Epidermal melanocyte (primary cell): ENCODE measurements at regions not wholly inside any gene's neighbourhood (a gene's known extent, or its start where the extent isn't known, plus 50 kb on each side); places are given as distances from the start of the nearest gene placed in this dataset.
A peak's percentile ranks its signal among the peaks of the same experiment; 100 is the strongest.
"Not testable (repeated sequence)": the region's sequence is repeated elsewhere in the genome, so short reads cannot be mapped to it uniquely, and the experiment has no call there.

Experiments
- DNase-seq: peaks from one replicate; pipeline ENCODE4 v3.0.0; 2011; ENCODE audit warnings: low spot score; ENCODE audit not compliant: insufficient read length

DNA sequence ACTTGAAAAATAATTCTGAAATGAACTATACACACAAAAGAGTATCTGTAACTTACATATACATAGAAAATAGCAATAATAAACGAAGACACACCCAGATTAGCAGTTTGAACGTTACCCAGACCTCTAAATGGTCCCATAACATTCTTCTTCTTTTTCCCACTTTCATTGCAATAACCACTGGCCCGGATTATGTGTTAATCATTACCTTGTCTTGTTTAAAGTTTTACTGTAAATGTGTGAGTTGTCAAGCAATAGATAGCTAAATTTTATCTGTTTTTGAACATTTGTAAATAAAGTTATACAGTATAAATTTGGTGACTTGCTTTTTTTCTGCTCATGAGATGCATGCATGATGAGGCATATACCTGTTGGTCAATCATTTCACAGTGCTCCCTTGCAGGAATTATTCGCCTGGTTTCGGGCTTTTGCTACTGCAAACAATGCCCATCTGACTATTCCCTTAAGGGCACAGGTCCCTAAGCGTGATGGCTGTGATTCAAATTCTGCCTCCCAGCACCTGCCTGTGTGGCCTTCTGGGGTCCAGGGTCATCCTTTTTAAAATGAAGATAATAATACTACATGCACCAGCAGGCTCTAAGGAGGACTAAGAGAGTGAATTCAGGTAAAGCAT, 66.1 kb downstream of the GADD45G start:
- DNase-seq = no peak

GRCh38 chr9:89674667-89675057, 69.8 kb downstream of the GADD45G start:
- DNase-seq = no peak

- no peak for DNase-seq
Measured at GRCh38 chr9:89675058-89675742, 70.4 kb downstream of the GADD45G start.

GRCh38 chr9:89676281-89676680, 71.5 kb downstream of the GADD45G start:
- DNase-seq = no peak

DNA sequence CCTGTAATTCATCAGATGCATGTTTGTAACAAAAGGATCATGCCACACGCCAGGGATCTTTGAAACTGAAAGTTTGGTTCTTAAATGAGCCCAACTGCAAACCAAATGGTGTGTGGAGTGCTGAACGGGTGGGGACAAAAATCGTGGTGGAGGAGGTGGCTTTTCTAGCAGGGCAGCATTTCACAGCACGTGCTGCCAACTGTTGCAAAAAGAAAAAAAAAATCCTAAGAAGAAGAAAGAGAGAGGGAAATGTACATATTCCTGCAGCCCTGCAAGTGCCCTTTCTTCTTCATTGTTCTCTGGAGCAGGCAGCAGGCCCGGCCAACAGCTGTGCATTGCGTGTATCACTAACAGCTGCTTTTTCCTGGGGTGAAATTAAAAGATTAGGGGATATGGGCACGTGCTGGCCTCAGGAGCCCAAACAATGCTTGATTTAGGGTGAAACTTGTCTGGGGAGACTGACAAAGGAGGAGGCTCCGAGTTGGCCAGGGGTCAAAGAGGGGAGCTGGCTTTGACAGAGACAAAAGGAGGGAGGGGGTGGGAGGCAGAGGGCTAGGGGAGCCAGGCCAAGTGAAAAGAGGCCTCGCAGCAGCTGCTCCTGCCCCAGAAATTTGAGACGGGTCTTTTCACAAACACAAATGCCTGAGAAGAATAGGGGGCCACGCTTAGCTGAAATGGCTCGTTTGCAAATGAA, 73.0 kb downstream of the GADD45G start:
- peak; percentile 39 for DNase-seq

DNA sequence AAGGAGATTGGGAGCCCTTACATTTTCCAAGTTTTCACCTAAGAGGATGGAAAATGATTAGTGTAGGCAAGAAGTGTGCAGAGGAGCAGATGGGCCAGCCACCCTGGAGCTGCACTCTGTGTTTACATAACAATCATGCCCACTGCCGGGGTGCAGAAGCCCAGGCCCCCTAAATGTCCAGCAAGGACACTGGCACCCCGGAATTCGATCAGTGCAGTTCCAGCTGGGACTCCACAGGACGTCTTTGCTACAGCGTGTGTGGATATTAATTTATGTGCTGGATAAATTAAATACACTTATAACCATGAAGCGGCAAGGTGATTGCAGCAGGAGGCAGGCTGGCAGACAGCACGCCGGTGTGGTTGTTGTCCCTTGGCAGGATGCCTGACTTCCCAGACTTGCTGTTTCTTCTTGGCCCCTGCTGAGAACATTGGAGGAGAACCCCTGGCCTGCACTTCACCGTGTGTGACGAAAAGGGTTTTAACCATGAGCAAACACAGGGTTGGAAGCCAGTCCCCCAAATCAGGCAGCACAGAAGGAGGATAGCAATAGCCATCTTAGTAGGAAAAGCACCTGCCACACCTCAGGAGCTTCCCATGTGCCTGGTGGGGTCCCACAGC, 73.7 kb downstream of the GADD45G start:
- no peak for DNase-seq

DNA sequence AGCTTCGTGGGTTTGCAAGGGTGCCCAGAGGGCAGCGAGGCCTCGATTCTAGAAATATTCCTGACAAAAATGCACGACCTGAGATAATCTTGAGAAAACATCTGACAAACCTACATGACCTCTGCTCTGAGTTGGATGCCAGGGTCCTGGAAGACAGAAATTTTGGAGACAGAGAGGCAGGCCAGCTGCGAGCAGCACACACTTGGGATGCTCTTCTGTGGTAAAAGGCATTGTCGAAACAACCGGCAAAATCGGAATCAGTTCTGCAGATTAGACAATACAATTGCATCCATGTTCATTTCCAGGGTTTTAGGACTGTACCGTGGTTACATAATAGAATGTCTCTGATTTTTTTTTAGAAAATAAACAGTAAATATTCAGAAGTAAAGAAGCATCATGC, 74.2 kb downstream of the GADD45G start:
- no peak for DNase-seq

- DNase-seq = no peak
Measured at GRCh38 chr9:89679581-89679980, 74.8 kb downstream of the GADD45G start.

- no peak for DNase-seq
Measured at GRCh38 chr9:89680547-89681467, 76.0 kb downstream of the GADD45G start.

DNA sequence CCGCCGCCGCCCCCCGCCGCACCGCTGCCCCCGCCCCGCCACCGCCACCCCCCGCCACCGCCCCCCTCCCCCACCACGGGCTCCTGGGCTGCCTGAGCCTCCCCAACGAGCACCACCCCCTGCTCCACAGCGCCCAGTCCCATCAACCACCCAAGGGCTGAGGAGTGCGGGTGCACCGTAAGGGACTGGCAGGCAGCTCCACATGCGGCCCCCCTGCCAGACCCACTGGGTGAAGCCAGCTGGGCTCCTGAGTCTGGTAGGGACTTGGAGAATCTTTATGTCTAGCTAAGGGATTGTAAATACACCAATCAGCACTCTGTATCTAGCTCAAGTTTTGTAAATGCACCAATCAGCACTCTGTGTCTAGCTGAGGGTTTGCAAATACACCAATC, 76.7 kb downstream of the GADD45G start:
- DNase-seq = not testable (repeated sequence)

DNA sequence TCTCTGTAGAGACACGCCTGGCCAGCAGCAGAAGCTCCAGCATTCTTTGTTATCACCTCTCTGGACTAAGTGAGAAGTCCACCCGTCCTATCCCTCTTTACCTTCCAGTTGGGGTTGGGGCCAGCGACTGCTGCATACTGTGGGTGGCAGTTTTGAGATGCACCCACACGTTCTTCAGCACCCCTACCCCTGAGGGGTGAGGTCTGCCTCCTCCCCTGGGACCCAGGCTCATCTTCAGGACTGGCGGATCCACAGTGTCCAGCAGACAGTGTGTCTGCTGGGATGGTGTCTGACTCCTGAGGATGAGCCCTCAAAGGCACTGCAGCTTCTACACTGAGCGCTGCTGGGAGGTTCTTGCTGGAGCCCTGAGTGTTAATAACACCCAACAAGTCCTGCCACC, 78.8 kb downstream of the GADD45G start:
- no peak for DNase-seq

DNA sequence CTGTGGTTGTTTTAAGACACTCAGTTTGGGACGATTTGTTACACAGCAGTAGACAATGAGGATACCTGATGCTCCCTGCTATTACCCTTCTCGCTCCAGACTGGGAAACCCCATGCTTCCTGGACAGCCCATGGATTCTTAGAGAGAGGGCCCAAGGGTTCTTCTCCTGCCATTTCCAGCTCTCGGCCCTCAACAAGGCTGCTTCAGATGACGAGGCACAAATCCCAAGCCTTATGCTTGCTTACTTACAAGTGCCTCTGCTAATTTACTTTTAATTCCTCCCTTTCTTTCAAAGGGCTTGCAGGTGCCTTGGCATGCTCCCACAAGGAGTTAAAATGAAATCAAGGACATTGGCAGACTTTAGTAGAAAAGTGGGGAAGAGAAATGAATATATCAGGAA, 79.4 kb downstream of the GADD45G start:
- no peak for DNase-seq

DNA sequence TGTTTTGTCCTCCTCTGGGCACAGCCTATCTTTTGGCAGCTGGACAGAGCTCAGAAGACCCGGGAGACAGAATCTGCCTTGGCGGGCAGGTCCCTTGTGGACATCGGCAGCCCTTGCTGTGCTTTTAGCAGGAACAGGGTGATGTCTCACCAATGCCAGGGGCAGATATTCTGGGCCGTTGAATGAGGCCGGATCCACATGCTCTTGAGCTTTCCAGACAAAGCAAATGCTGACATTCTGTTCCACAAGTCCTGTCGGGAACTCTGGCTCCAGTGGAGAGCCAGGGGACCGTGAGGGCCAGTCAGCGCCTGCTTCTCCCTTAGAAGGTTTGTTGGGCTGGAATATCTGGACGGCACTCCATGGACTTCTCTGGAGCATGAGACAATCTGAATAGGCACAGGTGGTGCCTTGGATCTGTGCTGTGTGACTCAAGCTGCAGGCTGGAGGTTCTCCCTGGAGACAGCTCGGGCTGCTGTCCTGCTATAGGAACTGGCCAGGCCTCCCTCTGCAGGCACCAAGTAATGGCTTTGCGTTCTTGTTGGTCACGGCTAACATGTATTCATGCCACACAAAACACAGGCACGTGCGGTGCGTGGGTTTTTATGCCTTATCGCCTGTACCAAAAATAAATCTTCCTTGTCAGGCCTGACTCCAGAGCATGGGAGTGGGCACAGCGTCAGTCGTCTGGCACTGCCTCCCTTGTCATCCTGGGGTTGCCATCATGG, 80.3 kb downstream of the GADD45G start:
- DNase-seq = no peak

- no peak for DNase-seq
Measured at GRCh38 chr9:89685698-89686097, 80.9 kb downstream of the GADD45G start.

- no peak for DNase-seq
Measured at GRCh38 chr9:89686126-89686525, 81.3 kb downstream of the GADD45G start.

- DNase-seq = no peak
Measured at GRCh38 chr9:89686621-89687020, 81.8 kb downstream of the GADD45G start.

DNA sequence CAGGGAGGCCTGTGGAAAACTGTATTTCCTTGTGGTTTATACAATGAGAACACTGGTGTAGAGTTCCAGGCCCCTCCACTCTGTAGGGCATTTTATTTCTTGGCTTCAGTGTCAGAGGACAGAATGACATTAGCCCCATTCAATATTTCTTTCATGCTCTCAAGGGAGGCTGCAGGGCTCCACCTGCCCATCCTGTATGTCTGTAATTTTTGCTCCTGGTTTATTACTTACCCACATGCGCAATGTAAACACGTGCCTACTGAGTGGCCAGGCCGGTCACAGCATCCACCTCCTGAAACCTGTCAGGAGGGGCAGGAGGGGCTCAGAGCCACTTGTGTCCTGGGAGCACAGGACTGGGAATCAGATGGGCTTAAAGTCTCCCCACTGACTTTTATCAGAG, 82.4 kb downstream of the GADD45G start:
- no peak for DNase-seq

GRCh38 chr9:89687848-89688247, 83.0 kb downstream of the GADD45G start:
- DNase-seq = no peak

DNA sequence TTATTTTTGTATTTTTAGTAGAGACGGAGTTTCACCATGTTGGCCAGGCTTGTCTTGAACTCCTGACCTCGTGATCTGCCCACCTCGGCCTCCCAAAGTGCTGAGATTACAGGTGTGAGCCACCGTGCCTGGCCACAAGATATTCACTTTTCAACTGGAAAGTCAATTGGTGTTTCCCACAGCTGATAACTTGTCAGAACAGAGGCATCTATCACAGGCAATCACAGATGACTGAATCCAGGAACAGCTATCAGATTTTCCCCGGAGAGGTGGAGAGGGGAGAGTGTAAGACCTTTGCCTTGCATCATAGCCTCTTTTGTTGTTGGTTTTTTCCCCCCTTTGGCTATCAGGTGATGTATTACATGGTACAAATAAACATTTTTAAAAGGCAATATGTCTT, 84.5 kb downstream of the GADD45G start:
- not testable (repeated sequence) for DNase-seq

GRCh38 chr9:89690334-89690912, 85.6 kb downstream of the GADD45G start:
- no peak for DNase-seq
